Colonic mucosa (tissue), 4 donors: ENCODE measurements at regions not wholly inside any gene's neighbourhood (a gene's known extent, or its start where the extent isn't known, plus 50 kb on each side); places are given as distances from the start of the nearest gene placed in this dataset.
"Not testable (repeated sequence)": the region's sequence is repeated elsewhere in the genome, so short reads cannot be mapped to it uniquely, and the experiment has no call there.

ENCODE experiments used
- DNase-seq: peaks from one replicate; pipeline ENCODE4 v3.0.0-alpha.2; 2020
- H3K27ac ChIP-seq: fragments of 200-600 bp; one replicate; pipeline ENCODE4 v1.8.0; 2021
- H3K27me3 ChIP-seq: fragments of 200-600 bp; one replicate; pipeline ENCODE4 v1.8.0; 2021
- H3K36me3 ChIP-seq: fragments of 200-600 bp; one replicate; pipeline ENCODE4 v1.8.0; 2021
- H3K4me1 ChIP-seq: fragments of 200-600 bp; one replicate; pipeline ENCODE4 v1.8.0; 2021; ENCODE audit warnings: mild to moderate bottlenecking
- H3K4me3 ChIP-seq: fragments of 200-600 bp; one replicate; pipeline ENCODE4 v1.8.0; 2021
- H3K9ac ChIP-seq, 2 donors: one replicate each; pipeline ENCODE4 v1.7.0; 2013; ENCODE audit warnings: control low read depth in 2 of 2, low read depth in 2 of 2, low read length in 2 of 2
- H3K9me3 ChIP-seq: fragments of 200-600 bp; one replicate; pipeline ENCODE4 v1.8.0; 2021
- CTCF ChIP-seq: fragments of 200-600 bp; IDR thresholded peaks from one replicate; pipeline ENCODE4 v1.8.0; 2022; ENCODE audit warnings: antibody characterized with exemption, mild to moderate bottlenecking
- intact Hi-C: fragments of 100-400 bp; cut with DNase I; formaldehyde crosslinking; loops from one replicate; pipeline ENCODE4 v1.14.1; 2022
- donor health status: healthy.
- donor health status: DM: no; HTN: no; CAD: no.
- donor health status: DM: no; HTN: no; CAD: no.

- intact Hi-C loops = no loop called here
- H3K4me3 ChIP-seq = no peak overlapping the region
- no peak overlapping the region for H3K27ac ChIP-seq
- H3K9ac ChIP-seq = no peak overlapping the region
- no peaks in the 10 kb centered on the region for H3K27me3 ChIP-seq
- H3K9me3 ChIP-seq = no peaks in the 10 kb centered on the region
- TF ChIP-seq CTCF = no peak
- H3K4me1 ChIP-seq = peaks cover 4% of the 10 kb centered on the region
- no peak for DNase-seq
- no peaks in the 10 kb centered on the region for H3K36me3 ChIP-seq
Observed at GRCh38 chr16:73945631-73946030, 351.0 kb upstream of the PSMD7 start.

GRCh38 chr16:73943184-73943583, 353.4 kb upstream of the PSMD7 start:
- DNase-seq, H3K27me3 ChIP-seq, intact Hi-C loops, H3K9me3 ChIP-seq, H3K36me3 ChIP-seq, H3K9ac ChIP-seq, H3K4me3 ChIP-seq, H3K27ac ChIP-seq, H3K4me1 ChIP-seq: not testable (repeated sequence)

- H3K27me3 ChIP-seq = not testable (repeated sequence)
Observed at GRCh38 chr16:73940786-73941185, 355.8 kb upstream of the PSMD7 start.

GRCh38 chr16:73923951-73924350, 372.7 kb upstream of the PSMD7 start:
- no peaks in the 10 kb centered on the region for H3K36me3 ChIP-seq
- TF ChIP-seq CTCF = no peak
- intact Hi-C loops = no loop called here

More at GRCh38 chr16:73940786-73941185, 355.8 kb upstream of the PSMD7 start:
- H3K9me3 ChIP-seq, H3K27ac ChIP-seq, H3K9ac ChIP-seq, DNase-seq, H3K4me1 ChIP-seq, H3K4me3 ChIP-seq, H3K36me3 ChIP-seq, intact Hi-C loops: not testable (repeated sequence)

GRCh38 chr16:73921295-73921694, 375.3 kb upstream of the PSMD7 start:
- intact Hi-C loops = no loop called here

More at GRCh38 chr16:73923951-73924350, 372.7 kb upstream of the PSMD7 start:
- no peak overlapping the region for H3K9ac ChIP-seq
- H3K9me3 ChIP-seq = no peaks in the 10 kb centered on the region
- no peak for DNase-seq
- no peaks in the 10 kb centered on the region for H3K4me1 ChIP-seq
- no peak overlapping the region for H3K27ac ChIP-seq
- H3K4me3 ChIP-seq = no peak overlapping the region
- no peaks in the 10 kb centered on the region for H3K27me3 ChIP-seq

GRCh38 chr16:73916829-73917594, 379.6 kb upstream of the PSMD7 start:
- Histone ChIP-seq H3K27ac (no peak overlapping the region), H3K9me3 (no peaks in the 10 kb centered on the region), H3K9ac (no peak overlapping the region), H3K4me3 (no peak overlapping the region), H3K4me1 (no peaks in the 10 kb centered on the region), H3K27me3 (no peaks in the 10 kb centered on the region), H3K36me3 (no peaks in the 10 kb centered on the region)
- DNase-seq = no peak
- intact Hi-C loops = no loop called here
- no peak for TF ChIP-seq CTCF

More at GRCh38 chr16:73921295-73921694, 375.3 kb upstream of the PSMD7 start:
- no peaks in the 10 kb centered on the region for H3K36me3 ChIP-seq
- H3K27me3 ChIP-seq = no peaks in the 10 kb centered on the region
- H3K4me3 ChIP-seq = no peak overlapping the region
- H3K27ac ChIP-seq = no peak overlapping the region
- no peaks in the 10 kb centered on the region for H3K4me1 ChIP-seq
- no peaks in the 10 kb centered on the region for H3K9me3 ChIP-seq
- no peak for TF ChIP-seq CTCF
- no peak overlapping the region for H3K9ac ChIP-seq
- DNase-seq = no peak
